HT1080 (cell line): ENCODE measurements at regions not wholly inside any gene's neighbourhood (a gene's known extent, or its start where the extent isn't known, plus 50 kb on each side); places are given as distances from the start of the nearest gene placed in this dataset.

Source experiments
- DNase-seq: peaks from one replicate; pipeline ENCODE4 v3.0.0-alpha.2; 2015; ENCODE audit warnings: low read depth

DNA sequence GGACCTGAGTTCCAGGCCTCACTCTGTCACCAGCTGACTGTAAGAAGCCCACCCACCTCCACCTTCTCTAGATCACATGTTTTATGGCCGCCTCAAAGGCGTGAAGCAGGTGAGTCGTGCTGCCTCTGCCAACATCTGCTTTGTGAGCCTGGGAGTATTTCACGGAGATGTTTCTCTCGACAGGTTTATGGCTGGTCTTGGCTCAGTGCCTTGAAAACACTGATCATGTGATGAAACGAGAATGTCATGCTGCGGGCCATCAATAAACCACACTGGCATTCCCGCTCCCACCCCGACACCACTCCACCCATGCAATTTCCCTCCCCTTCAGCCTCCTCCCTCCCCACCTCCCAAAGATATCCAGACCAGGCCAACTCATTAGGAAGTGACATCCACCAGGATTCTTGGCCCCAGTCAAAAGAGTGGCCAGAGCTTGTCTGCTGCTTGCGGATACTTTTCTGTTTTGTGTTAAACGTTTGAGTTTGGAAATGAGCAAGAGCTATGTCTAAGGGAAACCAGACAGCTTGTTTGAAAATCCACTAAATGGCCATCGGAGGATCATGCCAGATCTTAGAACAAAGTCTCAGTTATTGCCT is 53.8 kb upstream of the NTF3 start:
- no peak for DNase-seq

GRCh38 chr12:5379749-5380496 is 52.0 kb upstream of the NTF3 start:
- peak; percentile 15 for DNase-seq
